A673 (cell line): ENCODE measurements at regions not wholly inside any gene's neighbourhood (a gene's known extent, or its start where the extent isn't known, plus 50 kb on each side); places are given as distances from the start of the nearest gene placed in this dataset.

Source experiments
- BruUV-seq: library from RNA; stranded (reverse); fragments of 400-500 nt; replicated peaks from 2 replicates; lab custom pipeline; 2021; lab: Mats Ljungman, UMichigan
- CTCF ChIA-PET: fragments of 300-600 bp; sonication (Branson Sonifier 250); formaldehyde crosslinking; loops from one replicate; lab custom pipeline; 2022; ENCODE audit warnings: antibody characterized with exemption; lab: Charles Lee
- POLR2A ChIA-PET: fragments of 300-600 bp; sonication (Branson Sonifier 250); formaldehyde crosslinking; loops from one replicate; lab custom pipeline; 2022; ENCODE audit warnings: antibody characterized with exemption; ENCODE audit not compliant: low non-redundant PET; lab: Charles Lee
- DNase-seq: peaks from one replicate; pipeline ENCODE4 v3.0.0-alpha.2; 2015; ENCODE audit warnings: low spot score
- H3K27ac ChIP-seq: fragments of 200-600 bp; sonication (generic); 2 replicates; pipeline ENCODE4 v1.5.1; 2016; ENCODE audit warnings: mixed run types, low read depth, mild to moderate bottlenecking, mixed read lengths, antibody characterized with exemption, low read length; ENCODE audit not compliant: poor library complexity, severe bottlenecking
- H3K27me3 ChIP-seq: fragments of 200-600 bp; sonication (generic); replicated peaks from 2 replicates; pipeline ENCODE4 v1.6.1; 2017; ENCODE audit warnings: mixed run types, low read depth, mild to moderate bottlenecking, mixed read lengths, antibody characterized with exemption, low read length; ENCODE audit not compliant: insufficient read depth, poor library complexity
- H3K36me3 ChIP-seq: fragments of 200-600 bp; sonication (generic); 2 replicates; pipeline ENCODE4 v1.6.1; 2016; ENCODE audit warnings: mixed run types, mild to moderate bottlenecking, mixed read lengths, antibody characterized with exemption, low read length; ENCODE audit not compliant: insufficient read depth, poor library complexity, severe bottlenecking
- H3K4me1 ChIP-seq: fragments of 200-600 bp; sonication (generic); 2 replicates; pipeline ENCODE4 v1.6.1; 2017; ENCODE audit warnings: mixed run types, mild to moderate bottlenecking, mixed read lengths, antibody characterized with exemption, low read length; ENCODE audit not compliant: insufficient read depth, poor library complexity, severe bottlenecking
- H3K4me3 ChIP-seq: fragments of 200-600 bp; sonication (generic); 2 replicates; pipeline ENCODE4 v1.5.1; 2016; ENCODE audit warnings: low read depth, mixed run types, mild to moderate bottlenecking, mixed read lengths, low read length; ENCODE audit not compliant: poor library complexity, severe bottlenecking
- H3K9me3 ChIP-seq: fragments of 200-600 bp; sonication (generic); 2 replicates; pipeline ENCODE4 v1.6.1; 2016; ENCODE audit warnings: mixed run types, low read depth, mild to moderate bottlenecking, mixed read lengths, antibody characterized with exemption, low read length; ENCODE audit not compliant: poor library complexity, severe bottlenecking
- EZH2 ChIP-seq: fragments of 200-600 bp; sonication (generic); IDR thresholded peaks from 2 replicates; pipeline ENCODE4 v1.6.1; 2017; ENCODE audit warnings: borderline replicate concordance, low read depth, mild to moderate bottlenecking, mixed read lengths, antibody characterized with exemption, low read length; ENCODE audit not compliant: poor library complexity, severe bottlenecking
- intact Hi-C: fragments of 100-400 bp; cut with micrococcal nuclease; formaldehyde crosslinking; loops from one replicate; pipeline ENCODE4 v1.10.0; 2022; ENCODE audit not compliant: unreplicated experiment
- TF ChIP-seq, protein P1 (sequence below): fragments of 300-800, 200-600 bp; sonication (generic); conservative IDR thresholded peaks from 2 replicates; pipeline ENCODE4 v1.5.1; 2017; ENCODE audit warnings: low read depth, mild to moderate bottlenecking, antibody characterized with exemption, low read length, moderate library complexity, mixed read lengths

DNA sequence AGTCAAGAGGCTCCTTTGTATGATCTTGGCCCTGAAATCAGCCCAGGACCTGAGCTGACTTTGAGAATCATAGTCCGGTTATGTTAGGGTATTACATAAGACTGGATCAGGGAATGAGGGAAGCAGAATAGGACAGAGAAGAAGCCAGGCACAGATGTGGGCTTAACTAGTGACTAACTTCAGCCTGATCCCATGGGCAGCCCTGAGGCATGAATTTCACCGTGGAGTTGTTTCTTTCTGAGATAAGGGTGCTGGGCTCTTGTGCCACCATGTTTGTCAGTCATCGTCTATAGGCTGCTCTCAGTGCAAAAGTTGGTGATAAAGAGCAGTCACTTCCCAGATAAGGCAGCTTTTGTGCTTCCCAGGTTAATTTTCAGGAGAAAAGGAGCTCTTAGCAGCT lies 544.7 kb upstream of the SPTLC3 start:
- CTCF ChIA-PET, result no interaction called here
- intact Hi-C loops, result no loop called here
- Histone ChIP-seq H3K27ac (no peak overlapping the region), H3K4me3 (no peak overlapping the region), H3K4me1 (no peaks in the 10 kb centered on the region), H3K9me3 (no peaks in the 10 kb centered on the region), H3K27me3 (no peaks in the 10 kb centered on the region), H3K36me3 (no peaks in the 10 kb centered on the region)
- TF ChIP-seq EZH2, result no peak
- TF ChIP-seq, protein P1, sequence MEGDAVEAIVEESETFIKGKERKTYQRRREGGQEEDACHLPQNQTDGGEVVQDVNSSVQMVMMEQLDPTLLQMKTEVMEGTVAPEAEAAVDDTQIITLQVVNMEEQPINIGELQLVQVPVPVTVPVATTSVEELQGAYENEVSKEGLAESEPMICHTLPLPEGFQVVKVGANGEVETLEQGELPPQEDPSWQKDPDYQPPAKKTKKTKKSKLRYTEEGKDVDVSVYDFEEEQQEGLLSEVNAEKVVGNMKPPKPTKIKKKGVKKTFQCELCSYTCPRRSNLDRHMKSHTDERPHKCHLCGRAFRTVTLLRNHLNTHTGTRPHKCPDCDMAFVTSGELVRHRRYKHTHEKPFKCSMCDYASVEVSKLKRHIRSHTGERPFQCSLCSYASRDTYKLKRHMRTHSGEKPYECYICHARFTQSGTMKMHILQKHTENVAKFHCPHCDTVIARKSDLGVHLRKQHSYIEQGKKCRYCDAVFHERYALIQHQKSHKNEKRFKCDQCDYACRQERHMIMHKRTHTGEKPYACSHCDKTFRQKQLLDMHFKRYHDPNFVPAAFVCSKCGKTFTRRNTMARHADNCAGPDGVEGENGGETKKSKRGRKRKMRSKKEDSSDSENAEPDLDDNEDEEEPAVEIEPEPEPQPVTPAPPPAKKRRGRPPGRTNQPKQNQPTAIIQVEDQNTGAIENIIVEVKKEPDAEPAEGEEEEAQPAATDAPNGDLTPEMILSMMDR, result no peak
- no TSS peak for BruUV-seq
- DNase-seq, result no peak
- POLR2A ChIA-PET, result no interaction called here

DNA sequence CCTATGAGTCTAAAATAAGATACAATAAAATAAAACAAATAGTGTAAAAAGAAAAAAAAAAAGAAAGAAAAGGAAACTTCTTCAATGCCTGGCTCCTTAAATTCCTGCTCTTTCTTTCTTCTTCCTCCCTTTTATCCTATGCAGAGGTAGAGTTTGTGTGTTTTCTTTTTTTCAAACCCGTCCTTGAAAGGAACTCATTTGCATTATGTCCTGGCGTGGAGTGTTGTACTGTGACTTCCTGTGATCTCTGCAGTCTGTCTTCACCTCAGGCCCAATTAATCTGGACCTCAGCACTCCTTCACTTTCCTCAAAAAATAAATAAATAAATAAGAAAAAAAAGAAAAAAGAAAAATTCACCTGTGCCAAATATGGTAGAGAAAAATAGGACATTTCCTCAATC lies 541.9 kb upstream of the SPTLC3 start:
- POLR2A ChIA-PET, result no interaction called here
- H3K9me3 ChIP-seq, result no peaks in the 10 kb centered on the region
- no peaks in the 10 kb centered on the region for H3K4me1 ChIP-seq
- H3K36me3 ChIP-seq, result no peaks in the 10 kb centered on the region
- DNase-seq, result no peak
- TF ChIP-seq EZH2, result no peak
- TF ChIP-seq, protein P1, result no peak
- H3K27me3 ChIP-seq, result no peaks in the 10 kb centered on the region
- intact Hi-C loops, result no loop called here
- CTCF ChIA-PET, result no interaction called here
- no peak overlapping the region for H3K27ac ChIP-seq
- H3K4me3 ChIP-seq, result no peak overlapping the region
- no TSS peak for BruUV-seq

DNA sequence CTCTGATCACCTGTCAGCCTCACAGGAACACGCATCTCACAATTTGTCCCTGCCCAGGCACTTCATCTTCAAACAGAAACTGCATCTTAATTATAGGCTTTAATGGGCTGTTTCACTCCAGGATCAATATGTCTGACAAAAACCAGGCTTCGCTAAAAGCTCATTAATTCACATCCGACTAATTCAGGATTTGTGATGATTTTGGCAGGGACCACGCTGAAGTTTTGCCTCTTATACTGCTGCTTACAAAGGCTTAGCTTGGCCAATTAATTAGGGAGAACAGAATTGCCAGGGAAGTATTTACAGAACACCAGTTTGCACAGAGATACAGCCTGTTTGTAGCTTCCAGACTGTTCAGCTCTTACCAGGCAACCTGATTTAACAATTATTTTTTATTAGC lies 541.0 kb upstream of the SPTLC3 start:
- ChIA-PET POLR2A (no interaction called here), CTCF (no interaction called here)
- no peak overlapping the region for H3K27ac ChIP-seq
- intact Hi-C loops, result no loop called here
- H3K36me3 ChIP-seq, result no peaks in the 10 kb centered on the region
- no peaks in the 10 kb centered on the region for H3K9me3 ChIP-seq
- H3K27me3 ChIP-seq, result no peaks in the 10 kb centered on the region
- TF ChIP-seq EZH2, result no peak
- TF ChIP-seq, protein P1, result no peak
- no peak for DNase-seq
- H3K4me1 ChIP-seq, result no peaks in the 10 kb centered on the region
- H3K4me3 ChIP-seq, result no peak overlapping the region
- no TSS peak for BruUV-seq
